Vagina (tissue), 2 donors: ENCODE measurements at regions not wholly inside any gene's neighbourhood (a gene's known extent, or its start where the extent isn't known, plus 50 kb on each side); places are given as distances from the start of the nearest gene placed in this dataset.

Experiments used
- CTCF ChIP-seq, 3 experiments: fragments of 450-650 bp in 2 of 3; fragments of 200-600 bp in 1 of 3; sonication (generic) in 1 of 3; IDR thresholded peaks; one replicate each; pipeline ENCODE4 v1.5.1; 2017 to 2019; ENCODE audit warnings: antibody characterized with exemption in 3 of 3, mild to moderate bottlenecking in 2 of 3, moderate library complexity in 2 of 3
- POLR2A ChIP-seq, 2 donors: fragments of 450-650 bp; IDR thresholded peaks; one replicate each; pipeline ENCODE4 v1.6.1; 2017; ENCODE audit warnings: antibody characterized with exemption in 2 of 2, mild to moderate bottlenecking in 2 of 2, moderate library complexity in 2 of 2

- TF ChIP-seq CTCF (IDR thresholded peaks at IDR 0.05) (no peak), POLR2A (IDR thresholded peaks at IDR 0.05) (no peak)
Measured at GRCh38 chr7:51689547-51689946, 372.9 kb upstream of the COBL start.
